A673 (cell line): ENCODE measurements at regions not wholly inside any gene's neighbourhood (a gene's known extent, or its start where the extent isn't known, plus 50 kb on each side); places are given as distances from the start of the nearest gene placed in this dataset.

Source experiments
- BruUV-seq: library from RNA; stranded (reverse); fragments of 400-500 nt; replicated peaks from 2 replicates; lab custom pipeline; 2021; lab: Mats Ljungman, UMichigan
- CTCF ChIA-PET: fragments of 300-600 bp; sonication (Branson Sonifier 250); formaldehyde crosslinking; loops from one replicate; lab custom pipeline; 2022; ENCODE audit warnings: antibody characterized with exemption; lab: Charles Lee
- POLR2A ChIA-PET: fragments of 300-600 bp; sonication (Branson Sonifier 250); formaldehyde crosslinking; loops from one replicate; lab custom pipeline; 2022; ENCODE audit warnings: antibody characterized with exemption; ENCODE audit not compliant: low non-redundant PET; lab: Charles Lee
- DNase-seq: peaks from one replicate; pipeline ENCODE4 v3.0.0-alpha.2; 2015; ENCODE audit warnings: low spot score
- H3K27ac ChIP-seq: fragments of 200-600 bp; sonication (generic); 2 replicates; pipeline ENCODE4 v1.5.1; 2016; ENCODE audit warnings: mixed run types, low read depth, mild to moderate bottlenecking, mixed read lengths, antibody characterized with exemption, low read length; ENCODE audit not compliant: poor library complexity, severe bottlenecking
- H3K27me3 ChIP-seq: fragments of 200-600 bp; sonication (generic); replicated peaks from 2 replicates; pipeline ENCODE4 v1.6.1; 2017; ENCODE audit warnings: mixed run types, low read depth, mild to moderate bottlenecking, mixed read lengths, antibody characterized with exemption, low read length; ENCODE audit not compliant: insufficient read depth, poor library complexity
- H3K36me3 ChIP-seq: fragments of 200-600 bp; sonication (generic); 2 replicates; pipeline ENCODE4 v1.6.1; 2016; ENCODE audit warnings: mixed run types, mild to moderate bottlenecking, mixed read lengths, antibody characterized with exemption, low read length; ENCODE audit not compliant: insufficient read depth, poor library complexity, severe bottlenecking
- H3K4me1 ChIP-seq: fragments of 200-600 bp; sonication (generic); 2 replicates; pipeline ENCODE4 v1.6.1; 2017; ENCODE audit warnings: mixed run types, mild to moderate bottlenecking, mixed read lengths, antibody characterized with exemption, low read length; ENCODE audit not compliant: insufficient read depth, poor library complexity, severe bottlenecking
- H3K4me3 ChIP-seq: fragments of 200-600 bp; sonication (generic); 2 replicates; pipeline ENCODE4 v1.5.1; 2016; ENCODE audit warnings: low read depth, mixed run types, mild to moderate bottlenecking, mixed read lengths, low read length; ENCODE audit not compliant: poor library complexity, severe bottlenecking
- H3K9me3 ChIP-seq: fragments of 200-600 bp; sonication (generic); 2 replicates; pipeline ENCODE4 v1.6.1; 2016; ENCODE audit warnings: mixed run types, low read depth, mild to moderate bottlenecking, mixed read lengths, antibody characterized with exemption, low read length; ENCODE audit not compliant: poor library complexity, severe bottlenecking
- EZH2 ChIP-seq: fragments of 200-600 bp; sonication (generic); IDR thresholded peaks from 2 replicates; pipeline ENCODE4 v1.6.1; 2017; ENCODE audit warnings: borderline replicate concordance, low read depth, mild to moderate bottlenecking, mixed read lengths, antibody characterized with exemption, low read length; ENCODE audit not compliant: poor library complexity, severe bottlenecking
- intact Hi-C: fragments of 100-400 bp; cut with micrococcal nuclease; formaldehyde crosslinking; loops from one replicate; pipeline ENCODE4 v1.10.0; 2022; ENCODE audit not compliant: unreplicated experiment
- TF ChIP-seq, protein P1 (sequence below): fragments of 300-800, 200-600 bp; sonication (generic); conservative IDR thresholded peaks from 2 replicates; pipeline ENCODE4 v1.5.1; 2017; ENCODE audit warnings: low read depth, mild to moderate bottlenecking, antibody characterized with exemption, low read length, moderate library complexity, mixed read lengths

DNA sequence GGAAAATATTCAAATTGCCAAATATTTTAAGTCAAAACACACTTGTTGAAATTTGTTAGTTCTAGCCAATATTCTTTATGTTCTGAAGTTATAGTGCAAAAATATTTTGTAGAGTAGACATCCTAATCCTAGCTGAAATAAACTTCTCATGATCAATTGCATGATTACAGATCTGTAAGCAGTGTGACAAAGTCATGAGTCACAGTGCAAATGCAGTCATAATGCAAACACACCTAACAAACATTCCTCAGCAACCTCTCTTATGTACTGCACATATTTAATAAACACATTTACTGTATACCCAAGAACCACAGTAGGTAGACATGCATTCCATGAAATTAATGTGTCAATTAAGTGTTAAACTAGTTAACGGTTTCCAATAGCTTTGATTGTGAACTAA, 1857.4 kb downstream of the NCAM2 start:
- no peaks in the 10 kb centered on the region for H3K36me3 ChIP-seq
- intact Hi-C loops = no loop called here
- H3K4me3 ChIP-seq = no peak overlapping the region
- no peaks in the 10 kb centered on the region for H3K27me3 ChIP-seq
- TF ChIP-seq, protein P1, sequence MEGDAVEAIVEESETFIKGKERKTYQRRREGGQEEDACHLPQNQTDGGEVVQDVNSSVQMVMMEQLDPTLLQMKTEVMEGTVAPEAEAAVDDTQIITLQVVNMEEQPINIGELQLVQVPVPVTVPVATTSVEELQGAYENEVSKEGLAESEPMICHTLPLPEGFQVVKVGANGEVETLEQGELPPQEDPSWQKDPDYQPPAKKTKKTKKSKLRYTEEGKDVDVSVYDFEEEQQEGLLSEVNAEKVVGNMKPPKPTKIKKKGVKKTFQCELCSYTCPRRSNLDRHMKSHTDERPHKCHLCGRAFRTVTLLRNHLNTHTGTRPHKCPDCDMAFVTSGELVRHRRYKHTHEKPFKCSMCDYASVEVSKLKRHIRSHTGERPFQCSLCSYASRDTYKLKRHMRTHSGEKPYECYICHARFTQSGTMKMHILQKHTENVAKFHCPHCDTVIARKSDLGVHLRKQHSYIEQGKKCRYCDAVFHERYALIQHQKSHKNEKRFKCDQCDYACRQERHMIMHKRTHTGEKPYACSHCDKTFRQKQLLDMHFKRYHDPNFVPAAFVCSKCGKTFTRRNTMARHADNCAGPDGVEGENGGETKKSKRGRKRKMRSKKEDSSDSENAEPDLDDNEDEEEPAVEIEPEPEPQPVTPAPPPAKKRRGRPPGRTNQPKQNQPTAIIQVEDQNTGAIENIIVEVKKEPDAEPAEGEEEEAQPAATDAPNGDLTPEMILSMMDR = no peak
- TF ChIP-seq EZH2 = no peak
- no peak for DNase-seq
- POLR2A ChIA-PET = no interaction called here
- no peak overlapping the region for H3K27ac ChIP-seq
- no TSS peak for BruUV-seq
- no peaks in the 10 kb centered on the region for H3K9me3 ChIP-seq
- no peaks in the 10 kb centered on the region for H3K4me1 ChIP-seq
- CTCF ChIA-PET = no interaction called here

DNA sequence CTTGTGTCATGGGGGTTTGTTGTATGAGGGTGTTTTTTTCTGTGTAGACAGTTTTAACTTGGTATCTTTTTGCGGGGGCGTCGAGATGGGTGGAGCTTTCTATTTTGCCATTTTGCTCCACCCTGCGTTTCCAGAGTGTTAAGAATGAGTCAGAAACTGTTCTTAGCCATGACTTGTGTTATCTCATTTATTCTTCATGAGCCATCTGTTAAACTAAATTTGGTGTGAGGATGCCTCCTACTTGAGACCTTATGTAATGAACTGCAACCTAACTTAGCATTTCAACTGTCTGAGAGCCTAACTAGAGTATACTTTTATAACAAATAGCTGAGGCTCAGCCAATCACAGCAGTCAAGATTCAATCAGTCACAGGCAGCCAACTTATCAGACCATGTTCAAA, 1873.5 kb downstream of the NCAM2 start:
- H3K27me3 ChIP-seq = no peaks in the 10 kb centered on the region
- peak; percentile 4 for DNase-seq
- no TSS peak for BruUV-seq
- H3K4me1 ChIP-seq = no peaks in the 10 kb centered on the region
- H3K36me3 ChIP-seq = no peaks in the 10 kb centered on the region
- H3K9me3 ChIP-seq = no peaks in the 10 kb centered on the region
- TF ChIP-seq, protein P1 = no peak
- TF ChIP-seq EZH2 = no peak
- intact Hi-C loops = no loop called here
- no peak overlapping the region for H3K27ac ChIP-seq
- H3K4me3 ChIP-seq = no peak overlapping the region
- POLR2A ChIA-PET = no interaction called here
- CTCF ChIA-PET = no interaction called here

DNA sequence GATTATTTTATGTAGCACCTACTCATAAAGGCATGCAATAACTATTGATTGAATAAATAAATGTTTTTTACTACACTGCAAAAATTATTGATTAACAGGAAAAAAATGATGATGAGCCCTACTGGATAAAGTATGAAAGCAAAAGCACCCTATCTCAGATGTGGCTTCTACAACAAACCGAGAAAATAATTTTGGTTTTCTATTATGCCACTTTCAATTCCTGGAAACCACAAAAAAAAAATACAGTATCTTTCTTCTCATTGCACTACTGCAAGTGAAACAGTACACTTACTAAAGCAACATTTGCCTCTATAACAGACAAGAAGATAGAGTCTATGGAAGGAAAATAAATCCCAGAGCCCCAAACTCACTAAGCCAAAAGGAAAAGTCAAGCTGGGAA, 1882.4 kb downstream of the NCAM2 start:
- no peak for DNase-seq
- H3K9me3 ChIP-seq = no peaks in the 10 kb centered on the region
- POLR2A ChIA-PET = no interaction called here
- H3K36me3 ChIP-seq = no peaks in the 10 kb centered on the region
- H3K27ac ChIP-seq = no peak overlapping the region
- CTCF ChIA-PET = no interaction called here
- intact Hi-C loops = no loop called here
- H3K4me3 ChIP-seq = no peak overlapping the region
- no peaks in the 10 kb centered on the region for H3K4me1 ChIP-seq
- H3K27me3 ChIP-seq = no peaks in the 10 kb centered on the region
- TF ChIP-seq EZH2 = no peak
- TF ChIP-seq, protein P1 = no peak
- no TSS peak for BruUV-seq
